ACHN (cell line): ENCODE measurements at regions not wholly inside any gene's neighbourhood (a gene's known extent, or its start where the extent isn't known, plus 50 kb on each side); places are given as distances from the start of the nearest gene placed in this dataset.

Experiments used
- DNase-seq: peaks from one replicate; pipeline ENCODE4 v3.0.0-alpha.2; 2015
- in situ Hi-C: cut with HindIII; loops from 2 replicates; pipeline ENCODE4 v1.10.0; 2017; ENCODE audit warnings: low sequenced_read_pairs, low pct_ligation_motif_present, low pct_unique_long_range_greater_than_20kb

GRCh38 chr1:18535391-18536210 lies 54.9 kb downstream of the KLHDC7A start:
- in situ Hi-C loops = no loop called here
- DNase-seq = no peak

GRCh38 chr1:18536356-18536755 lies 55.6 kb downstream of the KLHDC7A start:
- in situ Hi-C loops = no loop called here
- no peak for DNase-seq

GRCh38 chr1:18536915-18537314 lies 56.2 kb downstream of the KLHDC7A start:
- DNase-seq = no peak
- in situ Hi-C loops = no loop called here

- in situ Hi-C loops = no loop called here
- DNase-seq = no peak
Measured at GRCh38 chr1:18537386-18538306, 56.9 kb downstream of the KLHDC7A start.

- DNase-seq = no peak
- in situ Hi-C loops = no loop called here
Measured at GRCh38 chr1:18539171-18539570, 58.4 kb downstream of the KLHDC7A start.

- in situ Hi-C loops = no loop called here
- no peak for DNase-seq
Measured at GRCh38 chr1:18540136-18540765, 59.5 kb downstream of the KLHDC7A start.

- no peak for DNase-seq
- in situ Hi-C loops = no loop called here
Measured at GRCh38 chr1:18541046-18541795, 60.5 kb downstream of the KLHDC7A start.

GRCh38 chr1:18542351-18542750 lies 61.6 kb downstream of the KLHDC7A start:
- in situ Hi-C loops = no loop called here

GRCh38 chr1:18546026-18546425 lies 65.3 kb downstream of the KLHDC7A start:
- in situ Hi-C loops = no loop called here
- DNase-seq = no peak

More at GRCh38 chr1:18542351-18542750, 61.6 kb downstream of the KLHDC7A start:
- no peak for DNase-seq

GRCh38 chr1:18547460-18547859 lies 66.7 kb downstream of the KLHDC7A start:
- in situ Hi-C loops = no loop called here
- DNase-seq = no peak

GRCh38 chr1:18548643-18549042 lies 67.9 kb downstream of the KLHDC7A start:
- no peak for DNase-seq
- in situ Hi-C loops = no loop called here

GRCh38 chr1:18549106-18549505 lies 68.4 kb downstream of the KLHDC7A start:
- DNase-seq = no peak
- in situ Hi-C loops = no loop called here

- DNase-seq = no peak
Measured at GRCh38 chr1:18549906-18550305, 69.2 kb downstream of the KLHDC7A start.

GRCh38 chr1:18552631-18553030 lies 71.9 kb downstream of the KLHDC7A start:
- in situ Hi-C loops = no loop called here
- DNase-seq = no peak

More at GRCh38 chr1:18549906-18550305, 69.2 kb downstream of the KLHDC7A start:
- in situ Hi-C loops = no loop called here

GRCh38 chr1:18553388-18553787 lies 72.7 kb downstream of the KLHDC7A start:
- in situ Hi-C loops = no loop called here
- DNase-seq = no peak

- no peak for DNase-seq
- in situ Hi-C loops = no loop called here
Measured at GRCh38 chr1:18554099-18554498, 73.4 kb downstream of the KLHDC7A start.

- no peak for DNase-seq
- in situ Hi-C loops = no loop called here
Measured at GRCh38 chr1:18554597-18554996, 73.9 kb downstream of the KLHDC7A start.

- in situ Hi-C loops = no loop called here
Measured at GRCh38 chr1:18555036-18555435, 74.3 kb downstream of the KLHDC7A start.

More at GRCh38 chr1:18555036-18555435, 74.3 kb downstream of the KLHDC7A start:
- DNase-seq = no peak
